ENCODE measurements at regions not wholly inside any gene's neighbourhood (a gene's known extent, or its start where the extent isn't known, plus 50 kb on each side); places are given as distances from the start of the nearest gene placed in this dataset.

- no peaks in the 10 kb centered on the region for H3K27me3 ChIP-seq (replicated peaks in 1 of 4; ENCODE audit: control extremely low read depth in 1 of 4, control insufficient read depth in 3 of 4, insufficient read depth in 4 of 4, low read length in 3 of 4)
- no peak for DNase-seq
- no peak for TF ChIP-seq EZH2 (IDR thresholded peaks at IDR 0.05; ENCODE audit: borderline replicate concordance, insufficient read depth, low read depth, low read length, poor library complexity, severe bottlenecking)
- ATAC-seq (ENCODE audit: low read depth) = no peak
- 81% methylated on average over 2 of the region's 7 CpGs for WGBS (ENCODE audit: insufficient coverage)
- Mint-ChIP-seq H3K4me3 (no peak overlapping the region), H3K27me3 (no peaks in the 10 kb centered on the region), H3K4me1 (no peaks in the 10 kb centered on the region), H3K27ac (no peak overlapping the region), H3K9me3 (ENCODE audit: insufficient read depth) (no peaks in the 10 kb centered on the region)
- ChIA-PET CTCF (no interaction called here), POLR2A (no interaction called here)
- H2AFZ ChIP-seq (ENCODE audit: insufficient read depth, low read depth, low read length, poor library complexity, severe bottlenecking) = no peak overlapping the region
- H3K79me2 ChIP-seq (ENCODE audit: control insufficient read depth, insufficient read depth, low read length) = no peaks in the 10 kb centered on the region
- intact Hi-C loops (cut with micrococcal nuclease) = no loop called here
- H3K4me2 ChIP-seq (replicated peaks; ENCODE audit: low read depth, low read length, poor library complexity, severe bottlenecking) = no peak overlapping the region
- no peak overlapping the region for H3K9ac ChIP-seq (ENCODE audit: low read length)
- no peaks in the 10 kb centered on the region for H3K4me1 ChIP-seq (ENCODE audit: control insufficient read depth in 2 of 2, insufficient read depth in 2 of 2, low read length in 2 of 2)
- H3K36me3 ChIP-seq (replicated peaks in 1 of 2; ENCODE audit: control extremely low read depth in 1 of 2, control insufficient read depth in 1 of 2, extremely low read depth in 1 of 2, insufficient read depth in 2 of 2, low read length in 1 of 2) = no peaks in the 10 kb centered on the region
- no peak overlapping the region for H3K27ac ChIP-seq (ENCODE audit: low read length in 2 of 2)
- peaks cover 0 to 2% (median 0%) of the 10 kb centered on the region in 3 donors for H3K9me3 ChIP-seq (ENCODE audit: control extremely low read depth in 1 of 3, control insufficient read depth in 2 of 3, insufficient read depth in 1 of 3, low read length in 2 of 3)
- no peaks in the 10 kb centered on the region for H4K20me1 ChIP-seq (ENCODE audit: control insufficient read depth, insufficient read depth, low read length, poor library complexity, severe bottlenecking)
- H3K4me3 ChIP-seq (ENCODE audit: control extremely low read depth in 1 of 5, extremely low read depth in 1 of 5, insufficient read depth in 1 of 5, low read depth in 2 of 5, low read length in 4 of 5) = no peak overlapping the region
These were observed 283.4 kb downstream of the NFIB start for GRCh38 chr9:14030375-14031059.

- 92% methylated on average over 2 of the region's 11 CpGs for WGBS (ENCODE audit: insufficient coverage)
- no peaks in the 10 kb centered on the region for H3K4me1 Mint-ChIP-seq
- no peaks in the 10 kb centered on the region for H3K27me3 ChIP-seq (replicated peaks in 1 of 4; ENCODE audit: control extremely low read depth in 1 of 4, control insufficient read depth in 3 of 4, insufficient read depth in 4 of 4, low read length in 3 of 4)
- no peak overlapping the region for H3K27ac Mint-ChIP-seq
- no peak overlapping the region for H3K27ac ChIP-seq (ENCODE audit: low read length in 2 of 2)
- peaks cover 0 to 2% (median 0%) of the 10 kb centered on the region in 3 donors for H3K9me3 ChIP-seq (ENCODE audit: control extremely low read depth in 1 of 3, control insufficient read depth in 2 of 3, insufficient read depth in 1 of 3, low read length in 2 of 3)
- H2AFZ ChIP-seq (ENCODE audit: insufficient read depth, low read depth, low read length, poor library complexity, severe bottlenecking) = no peak overlapping the region
- intact Hi-C loops (cut with micrococcal nuclease) = no loop called here
- no peaks in the 10 kb centered on the region for H3K27me3 Mint-ChIP-seq
- CTCF ChIA-PET = no interaction called here
- H3K4me1 ChIP-seq (ENCODE audit: control insufficient read depth in 2 of 2, insufficient read depth in 2 of 2, low read length in 2 of 2) = no peaks in the 10 kb centered on the region
- H3K4me3 ChIP-seq (ENCODE audit: control extremely low read depth in 1 of 5, extremely low read depth in 1 of 5, insufficient read depth in 1 of 5, low read depth in 2 of 5, low read length in 4 of 5) = no peak overlapping the region
- POLR2A ChIA-PET = no interaction called here
- TF ChIP-seq EZH2 (IDR thresholded peaks at IDR 0.05; ENCODE audit: borderline replicate concordance, insufficient read depth, low read depth, low read length, poor library complexity, severe bottlenecking) (no peak), CTCF (IDR thresholded peaks at IDR 0.05) (no peak)
- H3K9me3 Mint-ChIP-seq (ENCODE audit: insufficient read depth) = no peaks in the 10 kb centered on the region
- H3K36me3 ChIP-seq (replicated peaks in 1 of 2; ENCODE audit: control extremely low read depth in 1 of 2, control insufficient read depth in 1 of 2, extremely low read depth in 1 of 2, insufficient read depth in 2 of 2, low read length in 1 of 2) = no peaks in the 10 kb centered on the region
- no peak for ATAC-seq (ENCODE audit: low read depth)
- H3K4me2 ChIP-seq (replicated peaks; ENCODE audit: low read depth, low read length, poor library complexity, severe bottlenecking) = no peak overlapping the region
- H4K20me1 ChIP-seq (ENCODE audit: control insufficient read depth, insufficient read depth, low read length, poor library complexity, severe bottlenecking) = no peaks in the 10 kb centered on the region
- no peak overlapping the region for H3K4me3 Mint-ChIP-seq
- no peaks in the 10 kb centered on the region for H3K79me2 ChIP-seq (ENCODE audit: control insufficient read depth, insufficient read depth, low read length)
- no peak overlapping the region for H3K9ac ChIP-seq (ENCODE audit: low read length)
- no peak for DNase-seq
These were observed 284.1 kb downstream of the NFIB start for GRCh38 chr9:14029806-14030374.

Data from B cell (primary cell).